ENCODE measurements at regions not wholly inside any gene's neighbourhood (a gene's known extent, or its start where the extent isn't known, plus 50 kb on each side); places are given as distances from the start of the nearest gene placed in this dataset.

- H3K4me1 ChIP-seq (ENCODE audit: insufficient read depth, low read length), result no peaks in the 10 kb centered on the region
- no peaks in the 10 kb centered on the region; a peak in 2 of 5 replicates for H3K27me3 ChIP-seq (ENCODE audit: control insufficient read depth in 1 of 2, insufficient read depth in 2 of 2, low read length in 2 of 2)
- CTCF ChIA-PET (ENCODE audit: low intra/inter-chr PET ratio, low total read pairs), result no interaction called here
- no peaks in the 10 kb centered on the region for H3K79me2 ChIP-seq (ENCODE audit: insufficient read depth, low read length)
- no peak overlapping the region for H3K4me2 ChIP-seq (ENCODE audit: low read depth, low read length)
- no TSS peak for BruUV-seq (replicated peaks)
- intact Hi-C loops (cut with micrococcal nuclease; ENCODE audit: unreplicated experiment), result no loop called here
- no peak overlapping the region for H2AFZ ChIP-seq (ENCODE audit: low read length)
- no peak overlapping the region for H3K9ac ChIP-seq (ENCODE audit: insufficient read depth, low read depth, low read length)
- TF ChIP-seq RFX3 (CRISPR knock-in tag; IDR thresholded peaks at IDR 0.05) (no peak), FOXP4 (CRISPR knock-in tag; IDR thresholded peaks at IDR 0.05) (no peak), MIXL1 (CRISPR knock-in tag; IDR thresholded peaks at IDR 0.05) (no peak), EZH2 (conservative IDR thresholded peaks at IDR 0.05; ENCODE audit: low read depth, low read length) (no peak), FOXA3 (CRISPR knock-in tag; IDR thresholded peaks at IDR 0.05) (no peak), ZNF564 (CRISPR knock-in tag; IDR thresholded peaks at IDR 0.05) (no peak), ATM (IDR thresholded peaks at IDR 0.05; ENCODE audit: borderline replicate concordance) (no peak), ZNF343 (CRISPR knock-in tag; IDR thresholded peaks at IDR 0.05) (no peak), TSC22D2 (CRISPR knock-in tag; IDR thresholded peaks at IDR 0.05; ENCODE audit: borderline replicate concordance) (no peak), ZNF281 (CRISPR knock-in tag; IDR thresholded peaks at IDR 0.05; ENCODE audit: borderline replicate concordance) (no peak), ZNF460 (CRISPR knock-in tag; IDR thresholded peaks at IDR 0.05; ENCODE audit: borderline replicate concordance) (no peak), ZNF501 (CRISPR knock-in tag; IDR thresholded peaks at IDR 0.05) (no peak), NCOR1 (IDR thresholded peaks at IDR 0.05; ENCODE audit: borderline replicate concordance, low read length) (no peak)
- FAIRE-seq, result no peak
- ATAC-seq, result no peak
- DNase-seq (ENCODE audit: low spot score), result no peak
- H3K27ac ChIP-seq (ENCODE audit: extremely low read length, insufficient read depth, low read length), result no peak overlapping the region
- WGBS (ENCODE audit: low lambda C conversion rate), result 27% methylated on average over 5 of the region's 5 CpGs
- in situ Hi-C loops (cut with HindIII; ENCODE audit: extremely low pct_ligation_motif_present, low pct_unique_long_range_greater_than_20kb), result no loop called here
- H4K20me1 ChIP-seq (ENCODE audit: insufficient read depth, low read length), result no peaks in the 10 kb centered on the region
- H3K4me3 ChIP-seq (replicated peaks in 1 of 3; ENCODE audit: insufficient read depth in 1 of 3, low read depth in 2 of 3, low read length in 3 of 3), result no peak overlapping the region
- no peaks in the 10 kb centered on the region for H3K9me3 ChIP-seq (ENCODE audit: low read length)
- no peaks in the 10 kb centered on the region for H3K36me3 ChIP-seq (replicated peaks in 1 of 2; ENCODE audit: control insufficient read depth in 1 of 2, insufficient read depth in 2 of 2, low read length in 2 of 2)
- POLR2A ChIA-PET, result no interaction called here
Observed at GRCh38 chr11:135004495-135004894, 592.5 kb upstream of the B3GAT1 start.
